ENCODE measurements at regions not wholly inside any gene's neighbourhood (a gene's known extent, or its start where the extent isn't known, plus 50 kb on each side); places are given as distances from the start of the nearest gene placed in this dataset. TPM values are rescaled to one million over a fixed set of nuclear protein-coding genes. Genes with fewer than 3 reads are reported as not detected.

- Histone ChIP-seq H3K9ac (replicated peaks; ENCODE audit: extremely low read depth, insufficient read depth, low read length) (no peak overlapping the region), H4K20me1 (replicated peaks; ENCODE audit: control insufficient read depth, extremely low read depth, insufficient read depth, low read length) (no peaks in the 10 kb centered on the region), H3K27ac (ENCODE audit: insufficient read depth, low read depth, low read length) (no peak overlapping the region), H3K9me3 (replicated peaks; ENCODE audit: control insufficient read depth, insufficient read depth, low read length) (peaks cover 2% of the 10 kb centered on the region), H3K79me2 (ENCODE audit: control insufficient read depth, insufficient read depth, low read length) (no peaks in the 10 kb centered on the region), H3K36me3 (ENCODE audit: control insufficient read depth in 2 of 2, extremely low read depth in 1 of 2, insufficient read depth in 2 of 2, low read length in 2 of 2) (no peaks in the 10 kb centered on the region), H3K9me1 (replicated peaks; ENCODE audit: control insufficient read depth, extremely low read depth, insufficient read depth, low read length) (no peaks in the 10 kb centered on the region), H2AFZ (ENCODE audit: low read depth, low read length) (no peak overlapping the region), H3K4me3 (replicated peaks in 1 of 3; ENCODE audit: insufficient read depth in 1 of 3, low read depth in 1 of 3, low read length in 3 of 3) (no peak overlapping the region), H3K4me1 (ENCODE audit: control insufficient read depth, extremely low read depth, insufficient read depth, low read length) (no peaks in the 10 kb centered on the region), H3K4me2 (ENCODE audit: insufficient read depth, low read length) (no peak overlapping the region), H3K27me3 (ENCODE audit: control insufficient read depth in 2 of 2, insufficient read depth in 2 of 2, low read length in 2 of 2) (no peaks in the 10 kb centered on the region)
- ChIA-PET CTCF (no interaction called here), POLR2A (no interaction called here)
- dilution Hi-C loops (cut with MboI; ENCODE audit: extremely low pct_ligation_motif_present, low sequenced_read_pairs) (no loop called here), intact Hi-C loops (cut with micrococcal nuclease) (no loop called here)
- FAIRE-seq (no peak), DNase-seq (ENCODE audit: low read depth, low spot score) (no peak)
- TF ChIP-seq, protein P1, sequence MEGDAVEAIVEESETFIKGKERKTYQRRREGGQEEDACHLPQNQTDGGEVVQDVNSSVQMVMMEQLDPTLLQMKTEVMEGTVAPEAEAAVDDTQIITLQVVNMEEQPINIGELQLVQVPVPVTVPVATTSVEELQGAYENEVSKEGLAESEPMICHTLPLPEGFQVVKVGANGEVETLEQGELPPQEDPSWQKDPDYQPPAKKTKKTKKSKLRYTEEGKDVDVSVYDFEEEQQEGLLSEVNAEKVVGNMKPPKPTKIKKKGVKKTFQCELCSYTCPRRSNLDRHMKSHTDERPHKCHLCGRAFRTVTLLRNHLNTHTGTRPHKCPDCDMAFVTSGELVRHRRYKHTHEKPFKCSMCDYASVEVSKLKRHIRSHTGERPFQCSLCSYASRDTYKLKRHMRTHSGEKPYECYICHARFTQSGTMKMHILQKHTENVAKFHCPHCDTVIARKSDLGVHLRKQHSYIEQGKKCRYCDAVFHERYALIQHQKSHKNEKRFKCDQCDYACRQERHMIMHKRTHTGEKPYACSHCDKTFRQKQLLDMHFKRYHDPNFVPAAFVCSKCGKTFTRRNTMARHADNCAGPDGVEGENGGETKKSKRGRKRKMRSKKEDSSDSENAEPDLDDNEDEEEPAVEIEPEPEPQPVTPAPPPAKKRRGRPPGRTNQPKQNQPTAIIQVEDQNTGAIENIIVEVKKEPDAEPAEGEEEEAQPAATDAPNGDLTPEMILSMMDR (IDR thresholded peaks at IDR 0.05; ENCODE audit: extremely low read depth in 1 of 2, insufficient read depth in 1 of 2, low read depth in 1 of 2, low read length in 2 of 2), result no peak
- TF ChIP-seq POLR2AphosphoS5 (IDR thresholded peaks at IDR 0.05; ENCODE audit: insufficient read depth, low read depth, low read length) (no peak), GATA2 (IDR thresholded peaks at IDR 0.05; ENCODE audit: insufficient read depth, insufficient read length, low read depth, low read length) (no peak), MYC (IDR thresholded peaks at IDR 0.05; ENCODE audit: low read depth, low read length) (no peak), FOS (IDR thresholded peaks at IDR 0.05; ENCODE audit: borderline replicate concordance, insufficient read depth, low read length) (no peak), POLR2A (IDR thresholded peaks at IDR 0.05; ENCODE audit: low read depth, low read length) (no peak), EZH2 (IDR thresholded peaks at IDR 0.05; ENCODE audit: borderline replicate concordance, low read depth, low read length, severe bottlenecking) (no peak), JUN (IDR thresholded peaks at IDR 0.05; ENCODE audit: borderline replicate concordance, insufficient read depth, insufficient read length, low read depth) (no peak)
- TF ChIP-seq, protein P2, sequence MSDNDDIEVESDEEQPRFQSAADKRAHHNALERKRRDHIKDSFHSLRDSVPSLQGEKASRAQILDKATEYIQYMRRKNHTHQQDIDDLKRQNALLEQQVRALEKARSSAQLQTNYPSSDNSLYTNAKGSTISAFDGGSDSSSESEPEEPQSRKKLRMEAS (IDR thresholded peaks at IDR 0.05; ENCODE audit: insufficient read depth, insufficient read length), result no peak
- no TSS peak for BruUV-seq (replicated peaks)
These were observed 700.5 kb upstream of the STXBP6 start for GRCh38 chr14:25750436-25750835.

Small RNA genes lying in the stretch of these regions (small RNA-seq; reads per million reads assigned to genes)
- not detected for gene RF00440 (ENCODE audit: insufficient read depth, insufficient read length, low read depth, low replicate concordance)
